Mesenchymal stem cell (in vitro differentiated cells and primary cell): ENCODE measurements at regions not wholly inside any gene's neighbourhood (a gene's known extent, or its start where the extent isn't known, plus 50 kb on each side); places are given as distances from the start of the nearest gene placed in this dataset.

ENCODE experiments used
- DNase-seq: peaks from one replicate; pipeline ENCODE4 v3.0.0-alpha.2; 2013
- H2AFZ ChIP-seq: one replicate; pipeline ENCODE4 v1.6.1; 2013; ENCODE audit warnings: low read depth, mild to moderate bottlenecking, control low read depth, inconsistent platforms, low read length, moderate library complexity
- H2AK5ac ChIP-seq: 2 replicates; pipeline ENCODE4 v1.6.1; 2013; ENCODE audit warnings: low read length, moderate library complexity, mild to moderate bottlenecking, inconsistent platforms; ENCODE audit not compliant: severe bottlenecking
- H2BK120ac ChIP-seq: one replicate; pipeline ENCODE4 v1.6.1; 2013; ENCODE audit warnings: low read depth, mild to moderate bottlenecking, inconsistent platforms, low read length, moderate library complexity
- H2BK12ac ChIP-seq, 2 experiments: one replicate each; pipeline ENCODE4 v1.6.1; 2013; ENCODE audit warnings: inconsistent platforms in 2 of 2, low read length in 2 of 2, mild to moderate bottlenecking in 2 of 2, moderate library complexity in 2 of 2, control low read depth in 1 of 2
- H2BK15ac ChIP-seq: one replicate; pipeline ENCODE4 v1.6.1; 2013; ENCODE audit warnings: mild to moderate bottlenecking, low read depth, inconsistent platforms; ENCODE audit not compliant: poor library complexity, severe bottlenecking
- H2BK5ac ChIP-seq: 2 replicates; pipeline ENCODE4 v1.6.1; 2013; ENCODE audit warnings: low read depth, mild to moderate bottlenecking, low read length, control low read depth, inconsistent platforms; ENCODE audit not compliant: poor library complexity, severe bottlenecking
- H3K14ac ChIP-seq, 2 experiments: one replicate each; pipeline ENCODE4 v1.6.1; 2013; ENCODE audit warnings: inconsistent platforms in 2 of 2, low read length in 2 of 2, control low read depth in 1 of 2, mild to moderate bottlenecking in 1 of 2, moderate library complexity in 1 of 2
- H3K18ac ChIP-seq, 2 experiments: one replicate each; pipeline ENCODE4 v1.6.1; 2013; ENCODE audit warnings: inconsistent platforms in 2 of 2, low read length in 2 of 2, control low read depth in 1 of 2, low read depth in 1 of 2, mild to moderate bottlenecking in 1 of 2
- H3K23ac ChIP-seq, 2 experiments: one replicate each; pipeline ENCODE4 v1.6.1; 2013; ENCODE audit warnings: inconsistent platforms in 2 of 2, low read length in 2 of 2, mild to moderate bottlenecking in 2 of 2, moderate library complexity in 2 of 2, control low read depth in 1 of 2
- H3K27ac ChIP-seq: 2 replicates; pipeline ENCODE4 v1.5.1; 2013; ENCODE audit warnings: mild to moderate bottlenecking, moderate library complexity, low read length, control low read depth, inconsistent platforms; ENCODE audit not compliant: poor library complexity, severe bottlenecking
- H3K27me3 ChIP-seq, 2 experiments: 2 replicates each; pipeline versions ENCODE4 v1.6.1 to v1.7.0; 2013; ENCODE audit warnings: low read length in 2 of 2, mild to moderate bottlenecking in 2 of 2, moderate library complexity in 2 of 2, control low read depth in 1 of 2, inconsistent platforms in 1 of 2; ENCODE audit not compliant: control insufficient read depth in 1 of 2, insufficient read depth in 1 of 2
- H3K36me3 ChIP-seq, 2 experiments: 2 replicates each; pipeline versions ENCODE4 v1.6.1 to v1.7.0; 2013; ENCODE audit warnings: low read length in 2 of 2, control low read depth in 1 of 2, inconsistent platforms in 1 of 2, low read depth in 1 of 2, mild to moderate bottlenecking in 1 of 2; ENCODE audit not compliant: insufficient read depth in 2 of 2, control insufficient read depth in 1 of 2
- H3K4ac ChIP-seq, 2 experiments: one replicate each; pipeline ENCODE4 v1.6.1; 2013; ENCODE audit warnings: inconsistent platforms in 2 of 2, low read length in 2 of 2, mild to moderate bottlenecking in 2 of 2, moderate library complexity in 2 of 2, control low read depth in 1 of 2, low read depth in 1 of 2
- H3K4me1 ChIP-seq: 2 replicates; pipeline ENCODE4 v1.6.1; 2013; ENCODE audit warnings: low read depth, low read length, control low read depth; ENCODE audit not compliant: control insufficient read depth, insufficient read depth
- H3K4me2 ChIP-seq: 2 replicates; pipeline ENCODE4 v1.6.1; 2013; ENCODE audit warnings: low read length, mild to moderate bottlenecking, inconsistent platforms; ENCODE audit not compliant: poor library complexity, severe bottlenecking
- H3K4me3 ChIP-seq, 2 experiments: 2 replicates each; pipeline versions ENCODE4 v1.5.1 to v1.7.0; 2013; ENCODE audit warnings: low read length in 2 of 2, mild to moderate bottlenecking in 2 of 2, control low read depth in 1 of 2, low read depth in 1 of 2; ENCODE audit not compliant: insufficient read depth in 1 of 2
- H3K79me1 ChIP-seq: replicated peaks from 2 replicates; pipeline ENCODE4 v1.6.1; 2013; ENCODE audit warnings: mild to moderate bottlenecking, control low read depth, low read length, inconsistent platforms; ENCODE audit not compliant: poor library complexity, severe bottlenecking
- H3K9ac ChIP-seq: 2 replicates; pipeline ENCODE4 v1.7.0; 2013; ENCODE audit warnings: mild to moderate bottlenecking, low read length, moderate library complexity
- H3K9me3 ChIP-seq: 2 replicates; pipeline ENCODE4 v1.7.0; 2013; ENCODE audit warnings: mild to moderate bottlenecking, low read length; ENCODE audit not compliant: control insufficient read depth
- H4K8ac ChIP-seq: one replicate; pipeline ENCODE4 v1.6.1; 2013; ENCODE audit warnings: inconsistent platforms, mild to moderate bottlenecking, low read length, moderate library complexity
- H4K91ac ChIP-seq: one replicate; pipeline ENCODE4 v1.6.1; 2013; ENCODE audit warnings: mild to moderate bottlenecking, low read length, inconsistent platforms
- WGBS: methylation state at CpG from one replicate; pipeline ENCODE4 v1.1.7; 2013; ENCODE audit warnings: mixed read lengths; 5-methylcytosine and 5-hydroxymethylcytosine counted together

GRCh38 chr9:86503942-86504341 is 149.7 kb upstream of the TUT7 start:
- no peak for DNase-seq
- Histone ChIP-seq H2BK5ac (no peak overlapping the region), H3K4me2 (no peak overlapping the region), H3K18ac (no peak overlapping the region), H3K4me3 (no peak overlapping the region), H3K14ac (no peak overlapping the region), H3K27me3 (no peaks in the 10 kb centered on the region), H3K23ac (no peak overlapping the region), H3K9ac (no peak overlapping the region), H2BK12ac (no peak overlapping the region), H4K91ac (no peak overlapping the region), H2BK120ac (no peak overlapping the region), H3K4ac (no peak overlapping the region), H3K4me1 (peaks cover 7% of the 10 kb centered on the region), H2BK15ac (no peak overlapping the region), H2AFZ (no peak overlapping the region), H4K8ac (no peak overlapping the region), H3K79me1 (no peaks in the 10 kb centered on the region), H3K9me3 (no peaks in the 10 kb centered on the region), H3K27ac (no peak overlapping the region), H2AK5ac (no peak overlapping the region), H3K36me3 (no peaks in the 10 kb centered on the region)
- WGBS = 95% methylated on average over 6 of the region's 6 CpGs

GRCh38 chr9:86503314-86503713 is 149.1 kb upstream of the TUT7 start:
- Histone ChIP-seq H3K27me3 (no peaks in the 10 kb centered on the region), H3K14ac (no peak overlapping the region), H3K4me1 (peaks cover 7% of the 10 kb centered on the region), H3K9ac (no peak overlapping the region), H2BK5ac (no peak overlapping the region), H2AK5ac (no peak overlapping the region), H3K4ac (no peak overlapping the region), H3K18ac (no peak overlapping the region), H3K27ac (no peak overlapping the region), H3K79me1 (no peaks in the 10 kb centered on the region), H3K36me3 (no peaks in the 10 kb centered on the region), H3K23ac (no peak overlapping the region), H2BK120ac (no peak overlapping the region), H2BK12ac (no peak overlapping the region), H3K4me2 (no peak overlapping the region), H3K4me3 (no peak overlapping the region), H2BK15ac (no peak overlapping the region), H3K9me3 (no peaks in the 10 kb centered on the region), H4K91ac (no peak overlapping the region), H2AFZ (no peak overlapping the region), H4K8ac (no peak overlapping the region)
- no peak for DNase-seq
- WGBS = no CpG with 5 or more reads among the region's 1 CpG

GRCh38 chr9:86500667-86501435 is 146.6 kb upstream of the TUT7 start:
- peak overlapping the region in 1 of 2 experiments; percentile 54 for H3K4me3 ChIP-seq
- peak overlapping the region; percentile 90 for H3K9ac ChIP-seq
- H3K79me1 ChIP-seq = no peaks in the 10 kb centered on the region
- H3K27me3 ChIP-seq = no peaks in the 10 kb centered on the region
- no peaks in the 10 kb centered on the region for H3K9me3 ChIP-seq
- H2BK15ac ChIP-seq = no peak overlapping the region
- H4K91ac ChIP-seq = no peak overlapping the region
- DNase-seq = peak; percentile 57
- peaks cover 7% of the 10 kb centered on the region for H3K4me1 ChIP-seq
- no peak overlapping the region for H3K4ac ChIP-seq
- H3K4me2 ChIP-seq = peak overlapping the region; percentile 39
- peak overlapping the region; percentile 98 for H3K27ac ChIP-seq
- no peak overlapping the region for H2BK12ac ChIP-seq
- H2BK5ac ChIP-seq = peak overlapping the region; percentile 86
- H2BK120ac ChIP-seq = no peak overlapping the region
- H2AFZ ChIP-seq = no peak overlapping the region
- H3K18ac ChIP-seq = no peak overlapping the region
- H2AK5ac ChIP-seq = peak overlapping the region; percentile 93
- H3K14ac ChIP-seq = no peak overlapping the region
- H3K36me3 ChIP-seq = no peaks in the 10 kb centered on the region
- H4K8ac ChIP-seq = no peak overlapping the region
- no peak overlapping the region for H3K23ac ChIP-seq
- 60% methylated on average over 8 of the region's 9 CpGs for WGBS

GRCh38 chr9:86500031-86500430 is 145.8 kb upstream of the TUT7 start:
- DNase-seq = no peak
- Histone ChIP-seq H3K9ac (peak overlapping the region; percentile 90), H2AFZ (no peak overlapping the region), H3K4me2 (no peak overlapping the region), H2BK12ac (no peak overlapping the region), H3K4ac (no peak overlapping the region), H3K14ac (no peak overlapping the region), H2BK15ac (no peak overlapping the region), H3K36me3 (no peaks in the 10 kb centered on the region), H3K4me3 (no peak overlapping the region), H2BK120ac (no peak overlapping the region), H3K4me1 (peaks cover 7% of the 10 kb centered on the region), H3K23ac (no peak overlapping the region), H3K79me1 (no peaks in the 10 kb centered on the region), H3K27me3 (no peaks in the 10 kb centered on the region), H3K27ac (peak overlapping the region; percentile 68), H3K18ac (no peak overlapping the region), H2BK5ac (no peak overlapping the region), H3K9me3 (no peaks in the 10 kb centered on the region), H2AK5ac (no peak overlapping the region), H4K8ac (no peak overlapping the region), H4K91ac (no peak overlapping the region)
- WGBS = 67% methylated on average over 1 of the region's 1 CpG
